GM13976 (cell line): ENCODE measurements at regions not wholly inside any gene's neighbourhood (a gene's known extent, or its start where the extent isn't known, plus 50 kb on each side); places are given as distances from the start of the nearest gene placed in this dataset.

Experiments used
- DNase-seq: peaks from one replicate; pipeline ENCODE4 v3.0.0; 2012; ENCODE audit warnings: low spot score
- CTCF ChIP-seq: IDR thresholded peaks from 2 replicates; pipeline ENCODE4 v1.5.1; 2012; ENCODE audit warnings: borderline replicate concordance, mild to moderate bottlenecking; ENCODE audit not compliant: insufficient read depth; ENCODE audit errors: extremely low read depth, missing control alignments, control extremely low read depth
- in situ Hi-C: fragments of 300-500 bp; cut with MboI; formaldehyde crosslinking; loops from one replicate; pipeline ENCODE4 v1.12.0; 2022; ENCODE audit warnings: low sequenced_read_pairs, mixed read lengths, inconsistent platforms; ENCODE audit not compliant: unreplicated experiment

GRCh38 chr5:97529354-97529985 is 346.4 kb upstream of the RIOK2 start:
- no peak for TF ChIP-seq CTCF
- in situ Hi-C loops = no loop called here
- DNase-seq = no peak

GRCh38 chr5:97531549-97531948 is 348.5 kb upstream of the RIOK2 start:
- DNase-seq = no peak
- TF ChIP-seq CTCF = no peak
- in situ Hi-C loops = no loop called here

- DNase-seq = peak; percentile 52
- peak; percentile 48 for TF ChIP-seq CTCF
- in situ Hi-C loops = no loop called here
These were observed 351.1 kb upstream of the RIOK2 start for GRCh38 chr5:97534166-97534565.

- TF ChIP-seq CTCF = no peak
- in situ Hi-C loops = no loop called here
- no peak for DNase-seq
These were observed 353.6 kb upstream of the RIOK2 start for GRCh38 chr5:97536683-97537082.

GRCh38 chr5:97538912-97539311 is 355.9 kb upstream of the RIOK2 start:
- in situ Hi-C loops = no loop called here
- no peak for TF ChIP-seq CTCF
- DNase-seq = no peak

- DNase-seq = no peak
- no peak for TF ChIP-seq CTCF
- in situ Hi-C loops = no loop called here
These were observed 358.8 kb upstream of the RIOK2 start for GRCh38 chr5:97541864-97542263.

- no peak for TF ChIP-seq CTCF
- in situ Hi-C loops = no loop called here
- no peak for DNase-seq
These were observed 359.4 kb upstream of the RIOK2 start for GRCh38 chr5:97542469-97542868.
